ENCODE measurements at regions not wholly inside any gene's neighbourhood (a gene's known extent, or its start where the extent isn't known, plus 50 kb on each side); places are given as distances from the start of the nearest gene placed in this dataset.

DNA sequence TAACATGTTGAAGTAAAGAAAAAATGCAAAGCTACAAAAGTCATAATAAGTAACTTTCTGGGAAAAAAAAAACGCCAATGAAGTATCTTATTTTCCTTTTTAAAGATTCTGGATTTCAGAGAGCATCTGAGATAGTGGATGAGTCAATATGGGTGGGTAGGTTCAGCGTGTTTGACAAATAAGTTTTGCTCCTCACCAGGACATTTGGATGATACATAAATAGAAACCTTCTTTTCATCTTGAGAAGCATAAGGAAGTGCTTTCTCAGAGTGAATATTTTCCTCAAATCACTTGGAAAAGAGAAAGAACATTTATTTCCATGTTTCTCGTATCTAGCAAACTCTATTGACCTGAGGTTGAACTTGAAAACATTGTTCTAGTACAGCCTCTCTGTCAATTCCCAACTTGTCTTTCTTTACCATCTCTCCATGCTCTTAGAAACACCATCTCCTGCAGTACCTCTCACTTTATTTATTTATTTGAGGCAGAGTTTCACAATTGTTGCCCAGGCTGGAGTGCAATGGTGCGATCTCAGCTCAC is 463.2 kb downstream of the KLF5 start:
- H2AFZ ChIP-seq (replicated peaks; ENCODE audit: low read length, poor library complexity), result no peak overlapping the region
- peaks cover 2% of the 10 kb centered on the region for H3K27me3 ChIP-seq (ENCODE audit: control insufficient read depth, insufficient read depth, low read length)
- H3K9me3 ChIP-seq (ENCODE audit: control insufficient read depth, insufficient read depth, low read length), result no peaks in the 10 kb centered on the region
- BruUV-seq (replicated peaks), result no TSS peak
- H2AK9ac ChIP-seq (replicated peaks; ENCODE audit: low read depth, low read length, poor library complexity), result no peak overlapping the region
- ATAC-seq (ENCODE audit: low read depth), result no peak
- H3K23ac ChIP-seq (ENCODE audit: low read depth, low read length), result no peak overlapping the region
- H4K5ac ChIP-seq (ENCODE audit: low read depth, low read length), result no peak overlapping the region
- in situ Hi-C loops (cut with MboI; ENCODE audit: low sequenced_read_pairs), result no loop called here
- H3K9ac ChIP-seq (ENCODE audit: low read depth, low read length), result no peak overlapping the region
- no peak overlapping the region for H4K8ac ChIP-seq (ENCODE audit: low read depth in 2 of 2, low read length in 2 of 2)
- H3K18ac ChIP-seq (ENCODE audit: low read depth, low read length), result no peak overlapping the region
- H2BK5ac ChIP-seq (ENCODE audit: low read depth, low read length, poor library complexity, severe bottlenecking), result no peak overlapping the region
- no peak overlapping the region for H2BK20ac ChIP-seq (ENCODE audit: low read depth, low read length)
- H3K9me1 ChIP-seq (ENCODE audit: insufficient read depth, low read length), result no peaks in the 10 kb centered on the region
- H3K27ac ChIP-seq (ENCODE audit: insufficient read depth, low read length), result no peak overlapping the region
- H4K20me1 ChIP-seq (ENCODE audit: insufficient read depth, low read length), result no peaks in the 10 kb centered on the region
- no peak overlapping the region for H3K4ac ChIP-seq (ENCODE audit: low read depth, low read length)
- peak; percentile 1 for DNase-seq
- no peak overlapping the region for H3K14ac ChIP-seq (replicated peaks; ENCODE audit: low read depth, low read length)
- no peak overlapping the region for H4K91ac ChIP-seq (ENCODE audit: insufficient read depth, low read depth, low read length)
- dilution Hi-C loops (cut with HindIII; ENCODE audit: low sequenced_read_pairs, unreplicated experiment), result no loop called here
- CTCF ChIA-PET, result no interaction called here
- H2AK5ac ChIP-seq (ENCODE audit: low read depth, low read length), result no peak overlapping the region
- H2BK120ac ChIP-seq (ENCODE audit: low read depth, low read length), result no peak overlapping the region
- TF ChIP-seq NFE2L2 (IDR thresholded peaks at IDR 0.05; ENCODE audit: low read depth, low read length) (no peak), CHD1 (IDR thresholded peaks at IDR 0.05; ENCODE audit: low read depth, low read length) (no peak), MXI1 (IDR thresholded peaks at IDR 0.05; ENCODE audit: borderline replicate concordance, low read depth, low read length) (no peak), RCOR1 (IDR thresholded peaks at IDR 0.05; ENCODE audit: insufficient replicate concordance, low read length) (no peak), MAZ (IDR thresholded peaks at IDR 0.05; ENCODE audit: borderline replicate concordance, low read depth, low read length) (no peak), CEBPB (IDR thresholded peaks at IDR 0.05; ENCODE audit: low read depth, low read length) (no peak), SMC3 (IDR thresholded peaks at IDR 0.05; ENCODE audit: low read depth, low read length) (no peak), FOS (IDR thresholded peaks at IDR 0.05; ENCODE audit: low read depth, low read length) (no peak), POLR2A (IDR thresholded peaks at IDR 0.05; ENCODE audit: low read depth, low read length) (no peak), BHLHE40 (IDR thresholded peaks at IDR 0.05; ENCODE audit: low read depth, low read length) (no peak), RAD21 (IDR thresholded peaks at IDR 0.05; ENCODE audit: low read length) (no peak), MAFK (IDR thresholded peaks at IDR 0.05; ENCODE audit: low read depth, low read length) (no peak), RFX5 (IDR thresholded peaks at IDR 0.05; ENCODE audit: low read depth, low read length) (no peak)
- TF ChIP-seq, protein P1, sequence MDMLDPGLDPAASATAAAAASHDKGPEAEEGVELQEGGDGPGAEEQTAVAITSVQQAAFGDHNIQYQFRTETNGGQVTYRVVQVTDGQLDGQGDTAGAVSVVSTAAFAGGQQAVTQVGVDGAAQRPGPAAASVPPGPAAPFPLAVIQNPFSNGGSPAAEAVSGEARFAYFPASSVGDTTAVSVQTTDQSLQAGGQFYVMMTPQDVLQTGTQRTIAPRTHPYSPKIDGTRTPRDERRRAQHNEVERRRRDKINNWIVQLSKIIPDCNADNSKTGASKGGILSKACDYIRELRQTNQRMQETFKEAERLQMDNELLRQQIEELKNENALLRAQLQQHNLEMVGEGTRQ (IDR thresholded peaks at IDR 0.05; ENCODE audit: low read depth, low read length), result no peak
- TF ChIP-seq, protein P2, sequence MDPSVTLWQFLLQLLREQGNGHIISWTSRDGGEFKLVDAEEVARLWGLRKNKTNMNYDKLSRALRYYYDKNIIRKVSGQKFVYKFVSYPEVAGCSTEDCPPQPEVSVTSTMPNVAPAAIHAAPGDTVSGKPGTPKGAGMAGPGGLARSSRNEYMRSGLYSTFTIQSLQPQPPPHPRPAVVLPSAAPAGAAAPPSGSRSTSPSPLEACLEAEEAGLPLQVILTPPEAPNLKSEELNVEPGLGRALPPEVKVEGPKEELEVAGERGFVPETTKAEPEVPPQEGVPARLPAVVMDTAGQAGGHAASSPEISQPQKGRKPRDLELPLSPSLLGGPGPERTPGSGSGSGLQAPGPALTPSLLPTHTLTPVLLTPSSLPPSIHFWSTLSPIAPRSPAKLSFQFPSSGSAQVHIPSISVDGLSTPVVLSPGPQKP (IDR thresholded peaks at IDR 0.05; ENCODE audit: borderline replicate concordance, low read depth, low read length), result no peak
- TF ChIP-seq, protein P3, sequence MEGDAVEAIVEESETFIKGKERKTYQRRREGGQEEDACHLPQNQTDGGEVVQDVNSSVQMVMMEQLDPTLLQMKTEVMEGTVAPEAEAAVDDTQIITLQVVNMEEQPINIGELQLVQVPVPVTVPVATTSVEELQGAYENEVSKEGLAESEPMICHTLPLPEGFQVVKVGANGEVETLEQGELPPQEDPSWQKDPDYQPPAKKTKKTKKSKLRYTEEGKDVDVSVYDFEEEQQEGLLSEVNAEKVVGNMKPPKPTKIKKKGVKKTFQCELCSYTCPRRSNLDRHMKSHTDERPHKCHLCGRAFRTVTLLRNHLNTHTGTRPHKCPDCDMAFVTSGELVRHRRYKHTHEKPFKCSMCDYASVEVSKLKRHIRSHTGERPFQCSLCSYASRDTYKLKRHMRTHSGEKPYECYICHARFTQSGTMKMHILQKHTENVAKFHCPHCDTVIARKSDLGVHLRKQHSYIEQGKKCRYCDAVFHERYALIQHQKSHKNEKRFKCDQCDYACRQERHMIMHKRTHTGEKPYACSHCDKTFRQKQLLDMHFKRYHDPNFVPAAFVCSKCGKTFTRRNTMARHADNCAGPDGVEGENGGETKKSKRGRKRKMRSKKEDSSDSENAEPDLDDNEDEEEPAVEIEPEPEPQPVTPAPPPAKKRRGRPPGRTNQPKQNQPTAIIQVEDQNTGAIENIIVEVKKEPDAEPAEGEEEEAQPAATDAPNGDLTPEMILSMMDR (conservative IDR thresholded peaks at IDR 0.05; ENCODE audit: low read depth, low read length), result no peak
- WGBS, 2 experiments (ENCODE audit: extremely low coverage in 2 of 2, insufficient read length in 1 of 2), result no CpG with 5 or more reads among the region's 4 CpGs
- H3K4me3 ChIP-seq (ENCODE audit: insufficient read depth, low read depth, low read length), result no peak overlapping the region
- H3K36me3 ChIP-seq (ENCODE audit: control insufficient read depth, insufficient read depth, low read length), result no peaks in the 10 kb centered on the region
- intact Hi-C loops (cut with micrococcal nuclease), result no loop called here
- no peaks in the 10 kb centered on the region for H3K79me1 ChIP-seq (ENCODE audit: low read depth in 1 of 2, low read length in 2 of 2)
- no peak overlapping the region for H3K56ac ChIP-seq (ENCODE audit: extremely low read depth, insufficient read depth, low read length)
- H2BK15ac ChIP-seq (ENCODE audit: low read depth, low read length), result no peak overlapping the region
- H3K4me2 ChIP-seq (ENCODE audit: low read depth, low read length), result no peak overlapping the region
- no peaks in the 10 kb centered on the region for H3K4me1 ChIP-seq (ENCODE audit: control insufficient read depth, insufficient read depth, low read length)
- POLR2A ChIA-PET (ENCODE audit: unreplicated experiment), result no interaction called here
